IMR-90 (cell line): ENCODE measurements at regions not wholly inside any gene's neighbourhood (a gene's known extent, or its start where the extent isn't known, plus 50 kb on each side); places are given as distances from the start of the nearest gene placed in this dataset.

Source experiments
- ATAC-seq: fragments of 200-7000 bp; cut with Tn5 transposase; 2 replicates; pipeline ENCODE4 v1.9.1; 2020; ENCODE audit warnings: low read depth, mild to moderate bottlenecking, moderate library complexity
- BruUV-seq: library from RNA; stranded (reverse); fragments of 400-500 nt; replicated peaks from 2 replicates; lab custom pipeline; 2021; lab: Mats Ljungman, UMichigan
- CTCF ChIA-PET: fragments of 300-600 bp; formaldehyde crosslinking; extraction: SDS; loops from one replicate; lab custom pipeline; 2021; ENCODE audit warnings: antibody characterized with exemption; lab: Yijun Ruan, JAX
- POLR2A ChIA-PET: fragments of 300-600 bp; sonication (Branson Sonifier 250); formaldehyde crosslinking; loops from one replicate; lab custom pipeline; 2022; ENCODE audit warnings: antibody characterized with exemption; ENCODE audit not compliant: unreplicated experiment; lab: Charles Lee
- DNase-seq: peaks from one replicate; pipeline ENCODE4 v3.0.0; 2013
- H2AFZ ChIP-seq: replicated peaks from 2 replicates; pipeline ENCODE3; 2013; ENCODE audit warnings: low read length, mild to moderate bottlenecking; ENCODE audit not compliant: poor library complexity
- H2AK5ac ChIP-seq: 2 replicates; pipeline ENCODE4 v1.6.1; 2013; ENCODE audit warnings: low read depth, low read length, inconsistent platforms
- H2AK9ac ChIP-seq: replicated peaks from 2 replicates; pipeline ENCODE3; 2013; ENCODE audit warnings: mild to moderate bottlenecking, low read depth, low read length, moderate library complexity; ENCODE audit not compliant: poor library complexity
- H2BK120ac ChIP-seq: 2 replicates; pipeline ENCODE4 v1.6.1; 2013; ENCODE audit warnings: low read depth, low read length, inconsistent platforms
- H2BK15ac ChIP-seq: 3 replicates; pipeline ENCODE4 v1.6.1; 2013; ENCODE audit warnings: low read depth, low read length, inconsistent platforms
- H2BK20ac ChIP-seq: 2 replicates; pipeline ENCODE4 v1.6.1; 2013; ENCODE audit warnings: low read depth, mild to moderate bottlenecking, inconsistent platforms, low read length, moderate library complexity
- H2BK5ac ChIP-seq: 2 replicates; pipeline ENCODE4 v1.6.1; 2013; ENCODE audit warnings: mild to moderate bottlenecking, low read depth, low read length, inconsistent platforms; ENCODE audit not compliant: poor library complexity, severe bottlenecking
- H3K14ac ChIP-seq: replicated peaks from 2 replicates; pipeline ENCODE4 v1.6.1; 2013; ENCODE audit warnings: low read depth, low read length, inconsistent platforms
- H3K18ac ChIP-seq: 2 replicates; pipeline ENCODE4 v1.6.1; 2013; ENCODE audit warnings: low read depth, low read length, control low read depth
- H3K23ac ChIP-seq: 2 replicates; pipeline ENCODE4 v1.6.1; 2013; ENCODE audit warnings: low read depth, low read length, inconsistent platforms
- H3K27ac ChIP-seq: 2 replicates; pipeline ENCODE4 v1.5.1; 2013; ENCODE audit warnings: mild to moderate bottlenecking, control low read depth, low read length; ENCODE audit not compliant: insufficient read depth
- H3K27me3 ChIP-seq: 2 replicates; pipeline ENCODE4 v1.6.1; 2013; ENCODE audit warnings: low read length; ENCODE audit not compliant: control insufficient read depth, insufficient read depth
- H3K36me3 ChIP-seq: 2 replicates; pipeline ENCODE4 v1.6.1; 2013; ENCODE audit warnings: low read length, mixed read lengths; ENCODE audit not compliant: control insufficient read depth, insufficient read depth
- H3K4ac ChIP-seq: 2 replicates; pipeline ENCODE4 v1.6.1; 2013; ENCODE audit warnings: low read depth, low read length, inconsistent platforms
- H3K4me1 ChIP-seq: 2 replicates; pipeline ENCODE4 v1.6.1; 2013; ENCODE audit warnings: low read length, mixed read lengths; ENCODE audit not compliant: control insufficient read depth, insufficient read depth
- H3K4me2 ChIP-seq: 2 replicates; pipeline ENCODE4 v1.6.1; 2013; ENCODE audit warnings: low read depth, mild to moderate bottlenecking, control low read depth, low read length, moderate library complexity
- H3K4me3 ChIP-seq: 2 replicates; pipeline ENCODE4 v1.5.1; 2013; ENCODE audit warnings: low read depth, mild to moderate bottlenecking, control low read depth, low read length, moderate library complexity; ENCODE audit not compliant: insufficient read depth
- H3K56ac ChIP-seq: 2 replicates; pipeline ENCODE4 v1.6.1; 2013; ENCODE audit warnings: low read length, inconsistent platforms; ENCODE audit not compliant: insufficient read depth; ENCODE audit errors: extremely low read depth
- H3K79me1 ChIP-seq, 2 experiments: 2 replicates each; pipeline ENCODE4 v1.6.1; 2013; ENCODE audit warnings: low read length in 2 of 2, inconsistent platforms in 1 of 2, low read depth in 1 of 2
- H3K9ac ChIP-seq: 2 replicates; pipeline ENCODE4 v1.6.1; 2013; ENCODE audit warnings: low read depth, low read length, control low read depth
- H3K9me1 ChIP-seq: 2 replicates; pipeline ENCODE4 v1.6.1; 2013; ENCODE audit warnings: low read length, inconsistent platforms; ENCODE audit not compliant: insufficient read depth
- H3K9me3 ChIP-seq: 2 replicates; pipeline ENCODE4 v1.6.1; 2013; ENCODE audit warnings: low read length; ENCODE audit not compliant: control insufficient read depth, insufficient read depth
- H4K20me1 ChIP-seq: 2 replicates; pipeline ENCODE4 v1.6.1; 2013; ENCODE audit warnings: low read length, inconsistent platforms; ENCODE audit not compliant: insufficient read depth
- H4K5ac ChIP-seq: 2 replicates; pipeline ENCODE4 v1.6.1; 2013; ENCODE audit warnings: mild to moderate bottlenecking, low read depth, low read length, control low read depth
- H4K8ac ChIP-seq, 2 experiments: 2 replicates each; pipeline ENCODE4 v1.6.1; 2013; ENCODE audit warnings: low read depth in 2 of 2, low read length in 2 of 2, control low read depth in 1 of 2, inconsistent platforms in 1 of 2
- H4K91ac ChIP-seq: 2 replicates; pipeline ENCODE4 v1.6.1; 2013; ENCODE audit warnings: low read depth, low read length, inconsistent platforms; ENCODE audit not compliant: insufficient read depth
- CEBPB ChIP-seq: IDR thresholded peaks from 2 replicates; pipeline ENCODE4 v1.6.1; 2012; ENCODE audit warnings: low read depth, low read length, improper control_type of control experiment
- CHD1 ChIP-seq: IDR thresholded peaks from 2 replicates; pipeline ENCODE4 v1.6.1; 2012; ENCODE audit warnings: low read depth, low read length, improper control_type of control experiment
- ELK1 ChIP-seq: fragments of 150-350 bp; IDR thresholded peaks from 2 replicates; pipeline ENCODE4 v1.6.1; 2016; ENCODE audit warnings: low read depth, mild to moderate bottlenecking, low read length, moderate library complexity, borderline replicate concordance
- FOS ChIP-seq: fragments of 150-350 bp; IDR thresholded peaks from 2 replicates; pipeline ENCODE4 v1.6.1; 2016; ENCODE audit warnings: low read depth, low read length
- MXI1 ChIP-seq: IDR thresholded peaks from 2 replicates; pipeline ENCODE4 v1.6.1; 2012; ENCODE audit warnings: low read depth, mild to moderate bottlenecking, low read length, moderate library complexity, borderline replicate concordance
- NFE2L2 ChIP-seq: fragments of 150-350 bp; IDR thresholded peaks from 2 replicates; pipeline ENCODE4 v1.6.1; 2016; ENCODE audit warnings: low read depth, mild to moderate bottlenecking, low read length
- POLR2A ChIP-seq: IDR thresholded peaks from 2 replicates; pipeline ENCODE4 v1.6.1; 2012; ENCODE audit warnings: mild to moderate bottlenecking, low read depth, low read length
- RAD21 ChIP-seq: IDR thresholded peaks from 2 replicates; pipeline ENCODE4 v1.6.1; 2012; ENCODE audit warnings: low read length, improper control_type of control experiment
- RFX5 ChIP-seq: IDR thresholded peaks from 2 replicates; pipeline ENCODE4 v1.8.0; 2012; ENCODE audit warnings: low read depth, mild to moderate bottlenecking, low read length, moderate library complexity
- SMC3 ChIP-seq: fragments of 150-350 bp; IDR thresholded peaks from 2 replicates; pipeline ENCODE4 v1.6.1; 2016; ENCODE audit warnings: low read depth, mild to moderate bottlenecking, antibody characterized with exemption, low read length, moderate library complexity
- WGBS, 2 experiments: methylation state at CpG; one replicate each; pipeline versions ENCODE4 v1.1.5 to v1.1.7; 2013; ENCODE audit warnings: missing lambda C conversion rate in 2 of 2; ENCODE audit not compliant: insufficient read length in 1 of 2; ENCODE audit errors: extremely low coverage in 2 of 2; 5-methylcytosine and 5-hydroxymethylcytosine counted together
- dilution Hi-C: fragments of 300-500 bp; cut with HindIII; formaldehyde crosslinking; loops from one replicate; pipeline ENCODE4 v1.14.3; 2018; ENCODE audit warnings: low sequenced_read_pairs; ENCODE audit not compliant: unreplicated experiment
- in situ Hi-C: fragments of 300-500 bp; cut with MboI; formaldehyde crosslinking; loops from 3 replicates; pipeline ENCODE4 v1.14.3; 2019; ENCODE audit warnings: low sequenced_read_pairs, inconsistent platforms, mixed read lengths
- intact Hi-C: fragments of 100-400 bp; cut with micrococcal nuclease; formaldehyde crosslinking; loops from 2 replicates; pipeline ENCODE4 v1.10.0; 2022

GRCh38 chr2:144607099-144607498 is 87.2 kb upstream of the ZEB2 start:
- no peak for TF ChIP-seq POLR2A
- TF ChIP-seq ELK1 = no peak
- TF ChIP-seq CHD1 = no peak
- no peak for TF ChIP-seq FOS
- TF ChIP-seq NFE2L2 = no peak
- no peak for TF ChIP-seq MXI1
- no peak for TF ChIP-seq SMC3
- no peak for TF ChIP-seq RAD21
- no peak for TF ChIP-seq CEBPB
- TF ChIP-seq RFX5 = no peak

More at GRCh38 chr2:144607099-144607498, 87.2 kb upstream of the ZEB2 start:
- H3K14ac ChIP-seq = 0 out of 2 replicates have a peak overlapping the region, but pooled peaks have one; percentile 21
- peak overlapping the region; percentile 22; the same call in 1 of the 2 replicates for H2BK20ac ChIP-seq
- H3K4me2 ChIP-seq = no peak overlapping the region
- no peak overlapping the region for H4K5ac ChIP-seq
- no peaks in the 10 kb centered on the region for H3K9me3 ChIP-seq
- no peak overlapping the region for H4K8ac ChIP-seq
- intact Hi-C loops = no loop called here
- H2BK120ac ChIP-seq = no peak overlapping the region
- H2BK5ac ChIP-seq = no peak overlapping the region
- H3K4me3 ChIP-seq = no peak overlapping the region
- peaks cover 2% of the 10 kb centered on the region; the same call in 1 of the 2 replicates for H3K27me3 ChIP-seq
- H3K9ac ChIP-seq = no peak overlapping the region
- H3K18ac ChIP-seq = no peak overlapping the region
- peaks cover 2% of the 10 kb centered on the region; the same call in 1 of the 2 replicates for H3K4me1 ChIP-seq
- H3K9me1 ChIP-seq = no peaks in the 10 kb centered on the region
- no peak overlapping the region for H3K23ac ChIP-seq
- 100% methylated on average over 2 of the region's 8 CpGs; no CpG with 5 or more reads in 1 of the 2 experiments for WGBS, 2 experiments
- dilution Hi-C loops = no loop called here
- in situ Hi-C loops = no loop called here
- no peak overlapping the region for H3K4ac ChIP-seq
- H3K36me3 ChIP-seq = no peaks in the 10 kb centered on the region
- H2AK5ac ChIP-seq = peak overlapping the region; percentile 4; the same call in 1 of the 2 replicates
- H2BK15ac ChIP-seq = no peak overlapping the region
- DNase-seq = no peak
- no peak overlapping the region for H2AFZ ChIP-seq
- POLR2A ChIA-PET = no interaction called here
- H3K56ac ChIP-seq = no peak overlapping the region
- H2AK9ac ChIP-seq = no peak overlapping the region
- H4K91ac ChIP-seq = no peak overlapping the region
- no peaks in the 10 kb centered on the region for H4K20me1 ChIP-seq
- H3K79me1 ChIP-seq = no peaks in the 10 kb centered on the region
- ATAC-seq = no peak
- no peak overlapping the region for H3K27ac ChIP-seq
- BruUV-seq = no TSS peak
- CTCF ChIA-PET = no interaction called here
